ENCODE measurements at regions not wholly inside any gene's neighbourhood (a gene's known extent, or its start where the extent isn't known, plus 50 kb on each side); places are given as distances from the start of the nearest gene placed in this dataset.
"Not testable (repeated sequence)": the region's sequence is repeated elsewhere in the genome, so short reads cannot be mapped to it uniquely, and the experiment has no call there.

DNA sequence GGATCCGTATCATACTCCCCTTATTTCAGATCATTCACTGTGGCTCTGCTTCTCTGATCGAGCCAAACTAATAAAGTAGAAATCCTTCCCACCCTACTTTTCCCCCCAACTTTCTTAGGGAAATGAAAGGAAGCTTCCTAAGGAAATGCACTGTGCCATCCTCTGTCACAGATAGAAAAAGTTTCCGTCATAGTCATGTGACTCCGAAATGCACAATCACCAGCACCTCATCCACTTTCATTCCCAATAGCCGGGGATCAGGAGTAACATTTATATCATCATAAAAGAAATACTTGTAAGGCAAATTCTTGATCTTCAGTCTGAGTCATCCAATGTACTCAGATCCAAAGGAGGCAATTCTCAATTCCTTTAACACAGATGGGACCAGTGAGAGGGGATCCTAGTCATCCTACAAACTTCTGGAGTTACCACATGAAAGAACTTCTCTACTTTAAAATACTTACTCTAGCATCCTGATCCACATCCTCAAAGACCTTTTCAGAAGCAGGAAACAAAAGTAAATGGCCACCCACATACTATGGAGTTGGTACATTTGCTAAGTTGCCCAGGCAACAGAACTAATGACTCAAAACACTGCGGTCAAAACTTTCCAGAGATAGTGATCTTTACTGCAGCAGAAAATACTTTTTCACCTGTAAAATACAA, 97.8 kb upstream of the ZC3H11B start:
- TF ChIP-seq, protein P1, sequence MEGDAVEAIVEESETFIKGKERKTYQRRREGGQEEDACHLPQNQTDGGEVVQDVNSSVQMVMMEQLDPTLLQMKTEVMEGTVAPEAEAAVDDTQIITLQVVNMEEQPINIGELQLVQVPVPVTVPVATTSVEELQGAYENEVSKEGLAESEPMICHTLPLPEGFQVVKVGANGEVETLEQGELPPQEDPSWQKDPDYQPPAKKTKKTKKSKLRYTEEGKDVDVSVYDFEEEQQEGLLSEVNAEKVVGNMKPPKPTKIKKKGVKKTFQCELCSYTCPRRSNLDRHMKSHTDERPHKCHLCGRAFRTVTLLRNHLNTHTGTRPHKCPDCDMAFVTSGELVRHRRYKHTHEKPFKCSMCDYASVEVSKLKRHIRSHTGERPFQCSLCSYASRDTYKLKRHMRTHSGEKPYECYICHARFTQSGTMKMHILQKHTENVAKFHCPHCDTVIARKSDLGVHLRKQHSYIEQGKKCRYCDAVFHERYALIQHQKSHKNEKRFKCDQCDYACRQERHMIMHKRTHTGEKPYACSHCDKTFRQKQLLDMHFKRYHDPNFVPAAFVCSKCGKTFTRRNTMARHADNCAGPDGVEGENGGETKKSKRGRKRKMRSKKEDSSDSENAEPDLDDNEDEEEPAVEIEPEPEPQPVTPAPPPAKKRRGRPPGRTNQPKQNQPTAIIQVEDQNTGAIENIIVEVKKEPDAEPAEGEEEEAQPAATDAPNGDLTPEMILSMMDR (conservative IDR thresholded peaks at IDR 0.05; ENCODE audit: control insufficient read depth, insufficient read depth, low read depth, low read length): no peak
- peak; percentile 94 for DNase-seq (ENCODE audit: low read depth)
- no peak overlapping the region for H3K4me3 ChIP-seq (ENCODE audit: control insufficient read depth, low read depth, low read length)

DNA sequence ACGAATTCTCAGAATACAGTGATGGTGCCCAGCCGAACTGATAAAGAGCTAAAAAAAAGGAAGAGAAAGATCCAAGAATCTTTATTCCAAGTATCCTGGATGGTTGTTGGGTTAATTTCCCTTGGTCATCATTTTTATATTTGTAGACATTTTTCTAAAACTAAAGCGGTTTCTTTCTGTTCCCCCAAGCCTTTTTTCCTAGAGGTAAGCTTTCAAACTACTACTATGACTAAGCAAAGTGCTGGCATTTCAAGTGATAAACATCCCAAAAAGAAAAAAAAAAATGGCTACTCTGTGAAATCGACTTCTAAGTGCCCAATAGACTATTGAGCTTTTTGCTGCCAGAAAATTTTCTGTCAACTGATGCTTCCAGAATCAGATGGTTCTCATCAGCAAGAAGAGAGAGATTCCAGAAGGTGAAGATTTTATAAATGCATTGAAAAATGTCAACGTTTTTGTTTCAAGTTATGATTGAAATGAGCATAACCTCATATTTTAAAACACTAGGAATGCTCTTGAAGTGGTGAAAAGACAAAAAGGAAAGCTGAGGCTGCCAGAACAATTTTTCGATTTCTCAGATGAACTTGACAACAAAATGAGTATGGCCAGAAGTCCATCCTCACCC, 96.1 kb upstream of the ZC3H11B start:
- DNase-seq (ENCODE audit: low read depth): peak; percentile 16
- TF ChIP-seq, protein P1 (conservative IDR thresholded peaks at IDR 0.05; ENCODE audit: control insufficient read depth, insufficient read depth, low read depth, low read length): no peak

DNA sequence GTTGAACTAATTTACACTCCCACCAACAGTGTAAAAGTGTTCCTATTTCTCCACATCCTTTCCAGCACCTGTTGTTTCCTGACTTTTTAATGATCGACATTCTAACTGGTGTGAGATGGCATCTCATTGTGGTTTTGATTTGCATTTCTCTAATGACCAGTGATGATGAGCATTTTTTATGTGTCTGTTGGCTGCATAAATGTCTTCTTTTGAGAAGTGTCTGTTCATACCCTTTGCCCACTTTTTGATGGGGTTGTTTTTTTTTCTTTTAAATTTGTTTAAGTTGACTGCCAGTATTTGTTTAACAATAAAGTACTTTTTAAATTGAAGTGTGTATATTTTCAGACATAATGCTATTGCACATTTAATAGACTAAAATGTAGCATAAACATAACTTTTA, 95.0 kb upstream of the ZC3H11B start:
- DNase-seq (ENCODE audit: low read depth); H3K4me3 ChIP-seq (ENCODE audit: control insufficient read depth, low read depth, low read length): not testable (repeated sequence)

More for the DNA sequence above, 96.1 kb upstream of the ZC3H11B start:
- no peak overlapping the region for H3K4me3 ChIP-seq (ENCODE audit: control insufficient read depth, low read depth, low read length)

DNA sequence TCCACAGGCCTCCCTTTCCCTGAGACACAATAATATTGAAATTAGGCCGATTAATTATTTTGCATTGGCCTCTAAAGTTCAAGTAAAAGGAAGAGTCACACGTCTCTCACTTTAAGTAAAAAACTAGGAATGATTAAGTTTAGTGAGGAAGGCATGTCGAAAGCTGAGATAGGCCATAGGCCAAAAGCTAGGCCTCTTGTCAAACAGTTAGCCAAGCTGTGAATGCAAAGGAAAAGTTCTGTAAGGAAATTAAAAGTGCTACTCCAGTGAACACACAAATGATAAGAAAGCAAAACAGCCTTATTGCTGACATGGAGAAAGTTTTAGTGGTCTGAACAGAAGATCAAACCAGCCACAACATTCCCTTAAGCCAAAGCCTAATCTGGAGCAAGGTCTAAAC, 91.4 kb upstream of the ZC3H11B start:
- H3K4me3 ChIP-seq (ENCODE audit: control insufficient read depth, low read depth, low read length): not testable (repeated sequence)

DNA sequence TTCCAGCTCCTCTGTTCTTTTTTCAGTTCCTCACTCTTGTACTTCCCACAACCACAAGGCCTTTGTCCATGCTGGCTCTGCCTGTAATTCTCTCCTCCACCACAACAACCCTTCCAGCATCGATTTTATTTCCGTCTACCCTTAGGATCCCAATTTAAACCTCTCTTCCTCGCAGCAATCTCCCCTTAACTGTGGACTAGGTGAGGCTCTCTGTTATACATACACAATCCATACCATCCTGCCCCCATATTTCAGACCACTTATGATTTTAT, 90.4 kb upstream of the ZC3H11B start:
- no peak overlapping the region for H3K4me3 ChIP-seq (ENCODE audit: control insufficient read depth, low read depth, low read length)
- no peak for DNase-seq (ENCODE audit: low read depth)
- TF ChIP-seq, protein P1 (conservative IDR thresholded peaks at IDR 0.05; ENCODE audit: control insufficient read depth, insufficient read depth, low read depth, low read length): no peak

More for the DNA sequence above, 91.4 kb upstream of the ZC3H11B start:
- not testable (repeated sequence) for DNase-seq (ENCODE audit: low read depth)

DNA sequence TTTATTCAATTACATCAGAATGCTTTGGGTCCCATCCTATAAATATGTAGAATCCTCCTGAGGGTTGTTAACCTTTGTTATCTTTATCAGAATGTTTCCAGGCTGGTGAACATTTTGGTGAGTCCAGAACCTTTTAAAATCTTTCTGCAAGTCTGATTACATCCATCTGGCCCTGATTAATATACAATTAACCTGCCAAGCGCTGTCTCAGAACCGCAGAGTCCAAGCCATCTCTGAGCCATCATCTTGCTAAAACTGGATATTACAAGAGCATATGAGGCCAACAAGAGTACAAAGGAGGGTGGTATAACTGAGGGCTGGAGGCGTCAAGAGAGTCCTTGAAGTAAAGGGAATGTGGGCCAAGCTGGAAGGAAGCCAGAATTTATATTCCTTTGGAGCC, 88.6 kb upstream of the ZC3H11B start:
- DNase-seq (ENCODE audit: low read depth): peak; percentile 62
- TF ChIP-seq, protein P1 (conservative IDR thresholded peaks at IDR 0.05; ENCODE audit: control insufficient read depth, insufficient read depth, low read depth, low read length): no peak
- no peak overlapping the region for H3K4me3 ChIP-seq (ENCODE audit: control insufficient read depth, low read depth, low read length)

DNA sequence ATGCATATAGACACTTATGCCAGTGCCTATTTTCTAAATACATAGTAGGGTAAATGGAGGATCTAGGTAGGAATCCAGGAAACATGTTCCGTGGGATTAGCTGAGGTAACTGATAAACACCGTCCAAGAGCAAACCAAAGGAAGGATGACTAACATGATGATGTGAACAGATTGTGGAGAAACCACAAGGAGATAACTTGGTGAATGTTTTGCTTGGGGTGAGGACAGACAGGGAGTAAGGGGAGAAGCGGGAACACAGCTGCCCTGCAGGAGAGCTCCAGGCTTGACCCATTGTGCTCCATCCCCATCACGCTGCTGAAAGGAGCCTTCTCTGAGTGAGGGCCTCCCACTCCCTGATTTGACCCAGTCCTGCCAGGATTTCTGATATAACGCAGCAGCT, 87.0 kb upstream of the ZC3H11B start:
- TF ChIP-seq, protein P1 (conservative IDR thresholded peaks at IDR 0.05; ENCODE audit: control insufficient read depth, insufficient read depth, low read depth, low read length): no peak
- DNase-seq (ENCODE audit: low read depth): peak; percentile 62
- H3K4me3 ChIP-seq (ENCODE audit: control insufficient read depth, low read depth, low read length): no peak overlapping the region

DNA sequence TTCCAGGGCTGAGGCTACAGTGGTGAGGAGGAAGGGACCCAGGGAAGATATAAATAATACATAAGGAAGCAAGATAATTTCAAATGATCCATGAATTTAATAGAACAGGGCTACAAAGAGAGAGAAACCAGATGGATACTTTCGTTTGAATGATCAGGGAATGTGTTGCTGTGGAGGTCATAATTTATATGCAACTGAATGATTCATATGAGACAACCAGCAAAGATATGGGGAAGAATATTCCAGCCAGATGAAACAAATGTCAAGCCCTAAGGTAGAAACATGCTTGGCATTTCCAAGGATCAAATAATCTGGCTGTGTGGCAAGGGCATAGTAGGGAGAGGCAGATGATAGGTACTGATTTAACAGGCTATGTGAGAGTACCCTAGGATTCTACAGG, 84.8 kb upstream of the ZC3H11B start:
- no peak overlapping the region for H3K4me3 ChIP-seq (ENCODE audit: control insufficient read depth, low read depth, low read length)
- TF ChIP-seq, protein P1 (conservative IDR thresholded peaks at IDR 0.05; ENCODE audit: control insufficient read depth, insufficient read depth, low read depth, low read length): no peak
- no peak for DNase-seq (ENCODE audit: low read depth)
